KMS-11 (cell line): ENCODE measurements at regions not wholly inside any gene's neighbourhood (a gene's known extent, or its start where the extent isn't known, plus 50 kb on each side); places are given as distances from the start of the nearest gene placed in this dataset.

Source experiments
- H2AFZ ChIP-seq: fragments of 200-600 bp; sonication (generic); 2 replicates; pipeline ENCODE4 v1.6.1; 2016; ENCODE audit warnings: antibody characterized with exemption, mixed run types, low read depth
- H3K27ac ChIP-seq: fragments of 200-600 bp; sonication (generic); 2 replicates; pipeline ENCODE4 v1.6.1; 2016; ENCODE audit warnings: mild to moderate bottlenecking, mixed run types
- H3K27me3 ChIP-seq: fragments of 200-600 bp; sonication (generic); 2 replicates; pipeline ENCODE4 v1.6.1; 2017; ENCODE audit warnings: mild to moderate bottlenecking, low read depth, mixed run types, moderate library complexity; ENCODE audit not compliant: insufficient read depth
- H3K36me3 ChIP-seq: fragments of 200-600 bp; sonication (generic); 2 replicates; pipeline ENCODE4 v1.6.1; 2017; ENCODE audit warnings: mild to moderate bottlenecking, mixed run types; ENCODE audit not compliant: insufficient read depth
- H3K4me1 ChIP-seq: fragments of 200-600 bp; sonication (generic); 2 replicates; pipeline ENCODE4 v1.6.1; 2016; ENCODE audit warnings: mild to moderate bottlenecking, low read depth, mixed run types; ENCODE audit not compliant: poor library complexity, severe bottlenecking
- H3K4me2 ChIP-seq: fragments of 200-600 bp; sonication (generic); 2 replicates; pipeline ENCODE4 v1.7.0; 2016; ENCODE audit warnings: mild to moderate bottlenecking, mixed run types
- H3K4me3 ChIP-seq: fragments of 200-600 bp; sonication (generic); IDR thresholded peaks from 2 replicates; pipeline ENCODE4 v1.6.1; 2017; ENCODE audit warnings: low read depth, low read length, mixed read lengths; ENCODE audit not compliant: insufficient read depth
- H3K79me2 ChIP-seq: fragments of 200-600 bp; sonication (generic); 2 replicates; pipeline ENCODE4 v1.6.1; 2016; ENCODE audit warnings: low read depth, mixed run types; ENCODE audit not compliant: insufficient read depth
- H3K9ac ChIP-seq: fragments of 200-600 bp; sonication (generic); 2 replicates; pipeline ENCODE4 v1.6.1; 2016; ENCODE audit warnings: mild to moderate bottlenecking, mixed run types
- H4K20me1 ChIP-seq: fragments of 200-600 bp; sonication (generic); 2 replicates; pipeline ENCODE4 v1.6.1; 2016; ENCODE audit warnings: mild to moderate bottlenecking, mixed run types; ENCODE audit not compliant: insufficient read depth
- TF ChIP-seq, protein P1 (sequence below): fragments of 200-600 bp; sonication (generic); conservative IDR thresholded peaks from 2 replicates; pipeline ENCODE4 v1.6.1; 2017; ENCODE audit warnings: low read depth, mild to moderate bottlenecking, antibody characterized with exemption, low read length, moderate library complexity, mixed read lengths

DNA sequence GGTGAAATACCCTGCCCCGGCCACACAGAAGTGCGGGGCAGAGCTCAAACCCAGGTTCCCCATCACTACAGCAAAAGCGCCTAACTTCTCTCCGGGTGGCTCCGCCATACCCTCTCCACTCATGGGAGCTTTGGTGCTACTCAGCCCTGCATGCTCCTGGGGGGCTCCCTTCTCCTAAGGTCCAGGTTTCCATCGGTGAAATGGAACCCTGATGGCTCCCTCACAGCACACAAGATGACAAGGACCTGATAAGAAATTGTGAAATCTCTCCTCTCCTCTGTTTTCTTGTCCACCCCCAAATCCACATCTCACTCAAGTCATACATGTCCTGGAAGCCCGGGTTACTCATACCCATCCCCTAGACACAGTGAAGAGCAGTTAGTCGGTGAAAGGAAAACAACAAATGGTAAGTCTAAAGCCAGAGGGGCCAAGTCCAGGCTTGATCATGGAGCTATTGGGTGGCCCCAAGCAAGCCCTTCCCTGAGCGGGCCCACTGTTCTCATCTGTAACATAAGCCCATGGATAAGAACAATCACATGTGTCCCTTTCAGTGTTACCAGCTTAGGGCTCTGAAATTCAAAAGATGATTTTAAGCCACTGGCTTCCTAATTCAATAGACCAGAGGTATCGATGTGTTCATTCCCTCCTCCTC lies 317.5 kb downstream of the BCL11B start:
- TF ChIP-seq, protein P1, sequence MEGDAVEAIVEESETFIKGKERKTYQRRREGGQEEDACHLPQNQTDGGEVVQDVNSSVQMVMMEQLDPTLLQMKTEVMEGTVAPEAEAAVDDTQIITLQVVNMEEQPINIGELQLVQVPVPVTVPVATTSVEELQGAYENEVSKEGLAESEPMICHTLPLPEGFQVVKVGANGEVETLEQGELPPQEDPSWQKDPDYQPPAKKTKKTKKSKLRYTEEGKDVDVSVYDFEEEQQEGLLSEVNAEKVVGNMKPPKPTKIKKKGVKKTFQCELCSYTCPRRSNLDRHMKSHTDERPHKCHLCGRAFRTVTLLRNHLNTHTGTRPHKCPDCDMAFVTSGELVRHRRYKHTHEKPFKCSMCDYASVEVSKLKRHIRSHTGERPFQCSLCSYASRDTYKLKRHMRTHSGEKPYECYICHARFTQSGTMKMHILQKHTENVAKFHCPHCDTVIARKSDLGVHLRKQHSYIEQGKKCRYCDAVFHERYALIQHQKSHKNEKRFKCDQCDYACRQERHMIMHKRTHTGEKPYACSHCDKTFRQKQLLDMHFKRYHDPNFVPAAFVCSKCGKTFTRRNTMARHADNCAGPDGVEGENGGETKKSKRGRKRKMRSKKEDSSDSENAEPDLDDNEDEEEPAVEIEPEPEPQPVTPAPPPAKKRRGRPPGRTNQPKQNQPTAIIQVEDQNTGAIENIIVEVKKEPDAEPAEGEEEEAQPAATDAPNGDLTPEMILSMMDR = no peak
- no peaks in the 10 kb centered on the region for H3K36me3 ChIP-seq
- no peak overlapping the region for H3K9ac ChIP-seq
- H3K4me2 ChIP-seq = no peak overlapping the region
- no peaks in the 10 kb centered on the region for H3K4me1 ChIP-seq
- no peak overlapping the region for H3K27ac ChIP-seq
- no peak overlapping the region for H2AFZ ChIP-seq
- no peaks in the 10 kb centered on the region for H3K27me3 ChIP-seq
- no peaks in the 10 kb centered on the region for H4K20me1 ChIP-seq
- H3K4me3 ChIP-seq = no peak overlapping the region
- H3K79me2 ChIP-seq = no peaks in the 10 kb centered on the region

DNA sequence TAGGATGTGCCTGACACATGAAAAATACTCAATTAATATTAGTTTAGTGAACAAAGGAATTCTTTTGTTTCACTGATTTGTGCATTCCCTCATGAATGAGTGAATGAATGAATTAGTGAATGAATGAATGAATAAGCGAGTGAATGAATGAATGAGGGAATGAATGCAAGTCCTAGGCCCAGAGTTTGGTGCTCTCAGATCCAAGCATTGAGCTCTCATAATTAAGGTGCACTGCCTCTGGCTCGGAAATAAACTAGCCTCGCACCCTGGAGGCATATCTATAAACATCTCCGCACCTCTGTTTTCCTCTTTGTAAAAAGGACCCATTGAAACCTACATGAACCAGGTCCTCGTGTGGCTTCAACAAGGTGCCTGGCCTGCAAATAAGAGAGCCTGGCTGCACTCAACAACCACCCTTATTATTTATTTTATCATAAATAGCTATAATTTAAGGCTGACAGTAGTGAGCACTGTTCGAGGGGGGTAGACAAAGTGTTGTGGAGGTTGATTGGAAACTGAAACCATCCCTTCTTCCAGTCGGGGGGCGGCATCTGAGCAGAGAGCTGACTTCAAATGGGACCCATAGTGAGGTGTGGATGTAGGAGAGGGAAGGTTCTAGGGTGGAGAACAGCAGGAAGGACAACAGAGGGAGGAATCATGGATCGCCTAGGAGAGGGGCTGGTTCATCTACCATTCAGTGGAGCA lies 316.8 kb downstream of the BCL11B start:
- TF ChIP-seq, protein P1 = no peak
- Histone ChIP-seq H3K4me2 (no peak overlapping the region), H2AFZ (no peak overlapping the region), H3K36me3 (no peaks in the 10 kb centered on the region), H3K4me1 (no peaks in the 10 kb centered on the region), H3K27me3 (no peaks in the 10 kb centered on the region), H3K4me3 (no peak overlapping the region), H4K20me1 (no peaks in the 10 kb centered on the region), H3K9ac (no peak overlapping the region), H3K27ac (no peak overlapping the region), H3K79me2 (no peaks in the 10 kb centered on the region)

DNA sequence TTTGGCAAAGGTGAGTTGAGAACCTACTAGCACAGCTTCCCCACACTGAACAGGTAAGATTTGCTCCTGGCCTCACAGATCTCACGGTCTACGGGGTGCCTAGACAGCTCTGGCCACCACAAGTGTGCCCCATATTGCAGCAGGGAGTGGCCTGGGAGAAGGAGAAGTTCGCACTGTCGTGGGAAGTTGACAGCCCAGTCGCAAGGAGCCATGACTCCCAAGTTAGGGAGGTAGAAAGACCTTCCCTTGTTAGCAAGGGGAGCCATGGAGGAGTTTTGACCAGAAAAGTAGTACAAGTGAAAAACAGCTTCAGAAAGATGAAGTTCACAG lies 316.3 kb downstream of the BCL11B start:
- no peaks in the 10 kb centered on the region for H3K36me3 ChIP-seq
- no peak overlapping the region for H3K27ac ChIP-seq
- H4K20me1 ChIP-seq = no peaks in the 10 kb centered on the region
- H3K4me1 ChIP-seq = no peaks in the 10 kb centered on the region
- H2AFZ ChIP-seq = no peak overlapping the region
- H3K9ac ChIP-seq = no peak overlapping the region
- no peak overlapping the region for H3K4me2 ChIP-seq
- no peaks in the 10 kb centered on the region for H3K79me2 ChIP-seq
- H3K4me3 ChIP-seq = no peak overlapping the region
- H3K27me3 ChIP-seq = no peaks in the 10 kb centered on the region
- TF ChIP-seq, protein P1 = no peak

DNA sequence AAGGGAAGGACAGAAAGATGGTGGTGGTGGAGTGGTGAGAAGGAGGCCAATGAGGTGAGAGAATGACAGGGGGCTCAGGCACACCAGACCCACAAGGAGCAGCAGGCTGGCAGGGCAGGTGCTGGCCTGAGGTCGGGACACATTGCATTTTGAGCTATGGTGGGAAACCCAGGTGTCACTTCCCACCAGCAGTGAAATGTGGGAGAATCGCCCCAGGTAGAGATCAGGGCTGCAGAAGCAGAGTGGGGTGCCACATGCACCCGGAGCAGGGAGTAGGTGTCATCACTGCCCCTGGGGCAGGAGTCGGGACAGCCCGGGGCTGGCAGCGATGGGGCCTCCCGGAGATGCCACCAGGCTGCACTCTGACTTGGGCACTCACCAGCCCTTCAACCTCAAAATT lies 315.8 kb downstream of the BCL11B start:
- H3K4me2 ChIP-seq = no peak overlapping the region
- no peak overlapping the region for H3K27ac ChIP-seq
- TF ChIP-seq, protein P1 = no peak
- no peaks in the 10 kb centered on the region for H4K20me1 ChIP-seq
- no peak overlapping the region for H3K9ac ChIP-seq
- H3K36me3 ChIP-seq = no peaks in the 10 kb centered on the region
- H3K79me2 ChIP-seq = no peaks in the 10 kb centered on the region
- H2AFZ ChIP-seq = no peak overlapping the region
- H3K27me3 ChIP-seq = no peaks in the 10 kb centered on the region
- H3K4me3 ChIP-seq = no peak overlapping the region
- H3K4me1 ChIP-seq = no peaks in the 10 kb centered on the region
